ENCODE measurements at regions not wholly inside any gene's neighbourhood (a gene's known extent, or its start where the extent isn't known, plus 50 kb on each side); places are given as distances from the start of the nearest gene placed in this dataset.

GRCh38 chr10:64976150-64976549, 1454.9 kb downstream of the REEP3 start:
- H3K4me3 Mint-ChIP-seq = no peak overlapping the region
- no peaks in the 10 kb centered on the region for H3K9me3 Mint-ChIP-seq
- no peak for DNase-seq (ENCODE audit: low spot score in 2 of 2, unreplicated experiment in 2 of 2)
- no peaks in the 10 kb centered on the region for H3K4me1 Mint-ChIP-seq
- TF ChIP-seq CTCF (IDR thresholded peaks at IDR 0.05; ENCODE audit: unreplicated experiment) = no peak
- H3K27me3 Mint-ChIP-seq (ENCODE audit: low read depth) = no peaks in the 10 kb centered on the region
- H3K36me3 Mint-ChIP-seq = no peaks in the 10 kb centered on the region
- no peak overlapping the region for H3K27ac Mint-ChIP-seq

- H3K4me3 Mint-ChIP-seq = no peak overlapping the region
Measured at GRCh38 chr10:64977915-64978314, 1456.7 kb downstream of the REEP3 start.

GRCh38 chr10:64996886-64997285, 1475.7 kb downstream of the REEP3 start:
- no peak for TF ChIP-seq CTCF (IDR thresholded peaks at IDR 0.05; ENCODE audit: unreplicated experiment)
- no peaks in the 10 kb centered on the region for H3K27me3 Mint-ChIP-seq (ENCODE audit: low read depth)
- H3K4me3 Mint-ChIP-seq = no peak overlapping the region
- no peaks in the 10 kb centered on the region for H3K36me3 Mint-ChIP-seq
- H3K4me1 Mint-ChIP-seq = no peaks in the 10 kb centered on the region
- no peak for DNase-seq (ENCODE audit: low spot score in 2 of 2, unreplicated experiment in 2 of 2)
- no peak overlapping the region for H3K27ac Mint-ChIP-seq
- H3K9me3 Mint-ChIP-seq = no peaks in the 10 kb centered on the region

More at GRCh38 chr10:64977915-64978314, 1456.7 kb downstream of the REEP3 start:
- Mint-ChIP-seq H3K27me3 (ENCODE audit: low read depth) (no peaks in the 10 kb centered on the region), H3K36me3 (no peaks in the 10 kb centered on the region), H3K4me1 (no peaks in the 10 kb centered on the region), H3K27ac (no peak overlapping the region), H3K9me3 (no peaks in the 10 kb centered on the region)
- TF ChIP-seq CTCF (IDR thresholded peaks at IDR 0.05; ENCODE audit: unreplicated experiment) = no peak
- no peak for DNase-seq (ENCODE audit: low spot score in 2 of 2, unreplicated experiment in 2 of 2)

GRCh38 chr10:65010845-65011244, 1489.6 kb downstream of the REEP3 start:
- DNase-seq (ENCODE audit: low spot score in 2 of 2, unreplicated experiment in 2 of 2) = no peak
- Mint-ChIP-seq H3K9me3 (peaks cover 7% of the 10 kb centered on the region), H3K4me3 (no peak overlapping the region), H3K27ac (no peak overlapping the region), H3K27me3 (ENCODE audit: low read depth) (no peaks in the 10 kb centered on the region), H3K36me3 (no peaks in the 10 kb centered on the region), H3K4me1 (no peaks in the 10 kb centered on the region)
- no peak for TF ChIP-seq CTCF (IDR thresholded peaks at IDR 0.05; ENCODE audit: unreplicated experiment)

GRCh38 chr10:65017523-65017922, 1496.3 kb downstream of the REEP3 start:
- DNase-seq (ENCODE audit: low spot score in 2 of 2, unreplicated experiment in 2 of 2) = no peak
- Mint-ChIP-seq H3K4me3 (no peak overlapping the region), H3K27me3 (ENCODE audit: low read depth) (no peaks in the 10 kb centered on the region), H3K27ac (no peak overlapping the region), H3K4me1 (no peaks in the 10 kb centered on the region), H3K36me3 (no peaks in the 10 kb centered on the region), H3K9me3 (peaks cover 27% of the 10 kb centered on the region)
- TF ChIP-seq CTCF (IDR thresholded peaks at IDR 0.05; ENCODE audit: unreplicated experiment) = no peak

GRCh38 chr10:65024886-65025285, 1503.7 kb downstream of the REEP3 start:
- Mint-ChIP-seq H3K4me1 (no peaks in the 10 kb centered on the region), H3K4me3 (no peak overlapping the region), H3K36me3 (no peaks in the 10 kb centered on the region), H3K27me3 (ENCODE audit: low read depth) (no peaks in the 10 kb centered on the region), H3K9me3 (peaks cover 23% of the 10 kb centered on the region), H3K27ac (no peak overlapping the region)
- no peak for DNase-seq (ENCODE audit: low spot score in 2 of 2, unreplicated experiment in 2 of 2)
- no peak for TF ChIP-seq CTCF (IDR thresholded peaks at IDR 0.05; ENCODE audit: unreplicated experiment)

Data from mesothelial cell of epicardium (in vitro differentiated cells).